ENCODE measurements at regions not wholly inside any gene's neighbourhood (a gene's known extent, or its start where the extent isn't known, plus 50 kb on each side); places are given as distances from the start of the nearest gene placed in this dataset.

GRCh38 chr16:79690159-79690558 is 89.6 kb upstream of the MAF start:
- no peak for TF ChIP-seq CTCF (IDR thresholded peaks at IDR 0.05)
- no peak for TF ChIP-seq POLR2A (IDR thresholded peaks at IDR 0.05)

All from right lobe of liver (tissue), 4 donors.